NCI-H1048 (cell line): ENCODE measurements at regions not wholly inside any gene's neighbourhood (a gene's known extent, or its start where the extent isn't known, plus 50 kb on each side); places are given as distances from the start of the nearest gene placed in this dataset.

Source experiments
- DNase-seq: peaks from one replicate; lab custom pipeline; 2025; lab: John Stamatoyannopoulos, UW

GRCh38 chr1:10897321-10897980, 101.0 kb upstream of the CASZ1 start:
- DNase-seq = no peak

GRCh38 chr1:10897981-10898728, 101.7 kb upstream of the CASZ1 start:
- DNase-seq = no peak

- no peak for DNase-seq
Observed at GRCh38 chr1:10898921-10899320, 102.5 kb upstream of the CASZ1 start.

- DNase-seq = no peak
Observed at GRCh38 chr1:10899490-10900250, 103.2 kb upstream of the CASZ1 start.

GRCh38 chr1:10900251-10900651, 103.8 kb upstream of the CASZ1 start:
- no peak for DNase-seq

- DNase-seq = no peak
Observed at GRCh38 chr1:10900691-10901090, 104.2 kb upstream of the CASZ1 start.

- DNase-seq = no peak
Observed at GRCh38 chr1:10901091-10901890, 104.8 kb upstream of the CASZ1 start.

GRCh38 chr1:10901891-10902805, 105.7 kb upstream of the CASZ1 start:
- no peak for DNase-seq

GRCh38 chr1:10903421-10903820, 107.0 kb upstream of the CASZ1 start:
- DNase-seq = no peak

GRCh38 chr1:10903821-10904220, 107.4 kb upstream of the CASZ1 start:
- no peak for DNase-seq

- DNase-seq = no peak
Observed at GRCh38 chr1:10904396-10905358, 107.8 kb upstream of the TARDBP start.

- no peak for DNase-seq
Observed at GRCh38 chr1:10905841-10906655, 106.4 kb upstream of the TARDBP start.

- DNase-seq = no peak
Observed at GRCh38 chr1:10906866-10907519, 105.5 kb upstream of the TARDBP start.

GRCh38 chr1:10908266-10908665, 104.2 kb upstream of the TARDBP start:
- no peak for DNase-seq

GRCh38 chr1:10909697-10910680, 102.5 kb upstream of the TARDBP start:
- no peak for DNase-seq

GRCh38 chr1:10910681-10911489, 101.6 kb upstream of the TARDBP start:
- no peak for DNase-seq
